HK-2 (cell line): ENCODE measurements at regions not wholly inside any gene's neighbourhood (a gene's known extent, or its start where the extent isn't known, plus 50 kb on each side); places are given as distances from the start of the nearest gene placed in this dataset.

Experiments
- DNase-seq: peaks from one replicate; pipeline ENCODE4 v3.0.0-alpha.2; 2018; ENCODE audit not compliant: unreplicated experiment

GRCh38 chr10:131832056-131832685 lies 68.6 kb upstream of the PPP2R2D start:
- DNase-seq, result no peak

GRCh38 chr10:131833013-131833412 lies 67.8 kb upstream of the PPP2R2D start:
- DNase-seq, result no peak

- DNase-seq, result no peak
Measured at GRCh38 chr10:131833446-131834080, 67.2 kb upstream of the PPP2R2D start.

- DNase-seq, result no peak
Measured at GRCh38 chr10:131834152-131834810, 66.5 kb upstream of the PPP2R2D start.

GRCh38 chr10:131838966-131839742 lies 61.7 kb upstream of the PPP2R2D start:
- DNase-seq, result no peak

GRCh38 chr10:131839880-131840787 lies 60.7 kb upstream of the PPP2R2D start:
- DNase-seq, result peak; percentile 36

- DNase-seq, result no peak
Measured at GRCh38 chr10:131840788-131841118, 60.1 kb upstream of the PPP2R2D start.

- DNase-seq, result no peak
Measured at GRCh38 chr10:131841131-131841660, 59.6 kb upstream of the PPP2R2D start.

- DNase-seq, result no peak
Measured at GRCh38 chr10:131841661-131842139, 59.1 kb upstream of the PPP2R2D start.

GRCh38 chr10:131842351-131843088 lies 58.3 kb upstream of the PPP2R2D start:
- no peak for DNase-seq

GRCh38 chr10:131843089-131843595 lies 57.7 kb upstream of the PPP2R2D start:
- DNase-seq, result no peak

- DNase-seq, result no peak
Measured at GRCh38 chr10:131843881-131844284, 56.9 kb upstream of the PPP2R2D start.

- no peak for DNase-seq
Measured at GRCh38 chr10:131844529-131845084, 56.2 kb upstream of the PPP2R2D start.

GRCh38 chr10:131845505-131846239 lies 55.1 kb upstream of the PPP2R2D start:
- no peak for DNase-seq

- DNase-seq, result no peak
Measured at GRCh38 chr10:131846240-131847101, 54.3 kb upstream of the PPP2R2D start.

- no peak for DNase-seq
Measured at GRCh38 chr10:131847241-131847783, 53.5 kb upstream of the PPP2R2D start.

GRCh38 chr10:131848296-131848695 lies 52.5 kb upstream of the PPP2R2D start:
- DNase-seq, result no peak
